WERI-Rb-1 (cell line): ENCODE measurements at regions not wholly inside any gene's neighbourhood (a gene's known extent, or its start where the extent isn't known, plus 50 kb on each side); places are given as distances from the start of the nearest gene placed in this dataset.

Experiments
- DNase-seq: peaks from one replicate; pipeline ENCODE4 v3.0.0-alpha.2; 2020
- H3K27ac ChIP-seq: fragments of 250-450 bp; sonication (Bioruptor Pico); 2 replicates; pipeline ENCODE4 v1.5.1; 2020; ENCODE audit warnings: mild to moderate bottlenecking, moderate library complexity
- H3K27me3 ChIP-seq: fragments of 250-450 bp; sonication (Bioruptor Pico); 2 replicates; pipeline ENCODE4 v1.5.1; 2021; ENCODE audit warnings: mild to moderate bottlenecking, low read depth, moderate library complexity; ENCODE audit not compliant: insufficient read depth, severe bottlenecking
- H3K36me3 ChIP-seq: fragments of 250-450 bp; sonication (Bioruptor Pico); 2 replicates; pipeline ENCODE4 v1.5.1; 2020; ENCODE audit warnings: mild to moderate bottlenecking, moderate library complexity
- H3K4me3 ChIP-seq: 2 replicates; pipeline ENCODE4 v1.5.1; 2011; ENCODE audit warnings: low read depth, mild to moderate bottlenecking, control low read depth, low read length
- H3K9me3 ChIP-seq: fragments of 250-450 bp; sonication (Bioruptor Pico); 2 replicates; pipeline ENCODE4 v1.5.1; 2021; ENCODE audit warnings: mild to moderate bottlenecking, moderate library complexity; ENCODE audit not compliant: severe bottlenecking
- TF ChIP-seq, protein P1 (sequence below): IDR thresholded peaks from 2 replicates; pipeline ENCODE4 v1.5.1; 2011; ENCODE audit warnings: low read depth, mild to moderate bottlenecking, control low read depth, inconsistent platforms, low read length

DNA sequence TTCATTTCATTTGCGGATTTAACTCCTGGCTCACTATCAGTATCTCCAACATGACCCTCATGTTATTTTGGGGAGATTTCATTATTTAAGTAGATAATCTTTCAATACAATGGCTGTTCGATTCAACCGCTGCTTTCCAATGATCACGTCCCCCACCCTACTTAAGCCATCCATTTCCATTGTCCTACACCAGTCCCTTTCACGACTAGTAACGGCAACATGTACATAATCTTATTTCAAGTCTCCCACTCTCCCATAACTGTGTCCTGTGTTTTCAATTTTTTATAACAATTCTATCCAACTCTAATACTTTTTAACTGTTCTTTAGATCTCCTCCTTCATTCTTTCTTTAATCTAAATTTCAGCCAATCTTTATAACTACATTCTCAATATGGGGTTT lies 890.8 kb upstream of the MAP3K7 start:
- TF ChIP-seq, protein P1, sequence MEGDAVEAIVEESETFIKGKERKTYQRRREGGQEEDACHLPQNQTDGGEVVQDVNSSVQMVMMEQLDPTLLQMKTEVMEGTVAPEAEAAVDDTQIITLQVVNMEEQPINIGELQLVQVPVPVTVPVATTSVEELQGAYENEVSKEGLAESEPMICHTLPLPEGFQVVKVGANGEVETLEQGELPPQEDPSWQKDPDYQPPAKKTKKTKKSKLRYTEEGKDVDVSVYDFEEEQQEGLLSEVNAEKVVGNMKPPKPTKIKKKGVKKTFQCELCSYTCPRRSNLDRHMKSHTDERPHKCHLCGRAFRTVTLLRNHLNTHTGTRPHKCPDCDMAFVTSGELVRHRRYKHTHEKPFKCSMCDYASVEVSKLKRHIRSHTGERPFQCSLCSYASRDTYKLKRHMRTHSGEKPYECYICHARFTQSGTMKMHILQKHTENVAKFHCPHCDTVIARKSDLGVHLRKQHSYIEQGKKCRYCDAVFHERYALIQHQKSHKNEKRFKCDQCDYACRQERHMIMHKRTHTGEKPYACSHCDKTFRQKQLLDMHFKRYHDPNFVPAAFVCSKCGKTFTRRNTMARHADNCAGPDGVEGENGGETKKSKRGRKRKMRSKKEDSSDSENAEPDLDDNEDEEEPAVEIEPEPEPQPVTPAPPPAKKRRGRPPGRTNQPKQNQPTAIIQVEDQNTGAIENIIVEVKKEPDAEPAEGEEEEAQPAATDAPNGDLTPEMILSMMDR, result no peak
- no peak overlapping the region for H3K4me3 ChIP-seq
- H3K9me3 ChIP-seq, result no peaks in the 10 kb centered on the region
- H3K36me3 ChIP-seq, result no peaks in the 10 kb centered on the region
- no peaks in the 10 kb centered on the region for H3K27me3 ChIP-seq
- H3K27ac ChIP-seq, result no peak overlapping the region
- DNase-seq, result no peak

GRCh38 chr6:91476000-91476399 lies 889.1 kb upstream of the MAP3K7 start:
- TF ChIP-seq, protein P1, result no peak
- no peaks in the 10 kb centered on the region for H3K27me3 ChIP-seq
- H3K9me3 ChIP-seq, result no peaks in the 10 kb centered on the region
- no peaks in the 10 kb centered on the region for H3K36me3 ChIP-seq
- H3K27ac ChIP-seq, result no peak overlapping the region
- peak; percentile 8 for DNase-seq
- no peak overlapping the region for H3K4me3 ChIP-seq

GRCh38 chr6:91465393-91465792 lies 878.5 kb upstream of the MAP3K7 start:
- DNase-seq, result no peak
- no peak overlapping the region for H3K4me3 ChIP-seq
- no peak overlapping the region for H3K27ac ChIP-seq
- no peaks in the 10 kb centered on the region for H3K9me3 ChIP-seq
- TF ChIP-seq, protein P1, result no peak
- no peaks in the 10 kb centered on the region for H3K36me3 ChIP-seq
- no peaks in the 10 kb centered on the region for H3K27me3 ChIP-seq

- TF ChIP-seq, protein P1, result no peak
- DNase-seq, result no peak
Observed at GRCh38 chr6:91464718-91465117, 877.8 kb upstream of the MAP3K7 start.

DNA sequence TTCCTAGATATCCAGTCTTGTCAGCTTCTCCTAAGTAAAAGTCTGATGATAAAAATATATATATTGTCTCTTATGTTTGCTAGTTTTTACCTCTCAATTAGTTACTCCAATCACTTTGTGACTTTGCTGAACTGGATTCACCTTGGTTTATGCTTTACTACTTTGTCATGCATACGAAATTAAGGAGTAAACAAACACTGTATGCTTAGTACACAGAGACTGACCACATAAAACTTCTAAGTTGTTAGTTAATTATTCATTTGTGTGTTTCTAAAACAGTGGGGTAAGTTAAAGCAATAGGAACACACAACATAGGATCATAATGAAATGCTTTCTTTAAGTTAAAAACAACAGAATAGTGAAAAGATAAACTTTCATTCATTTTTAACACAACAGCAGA lies 877.3 kb upstream of the MAP3K7 start:
- H3K4me3 ChIP-seq, result no peak overlapping the region
- H3K27ac ChIP-seq, result no peak overlapping the region
- no peak for DNase-seq
- TF ChIP-seq, protein P1, result no peak
- H3K9me3 ChIP-seq, result no peaks in the 10 kb centered on the region
- no peaks in the 10 kb centered on the region for H3K36me3 ChIP-seq
- H3K27me3 ChIP-seq, result no peaks in the 10 kb centered on the region

More at GRCh38 chr6:91464718-91465117, 877.8 kb upstream of the MAP3K7 start:
- no peaks in the 10 kb centered on the region for H3K27me3 ChIP-seq
- no peak overlapping the region for H3K4me3 ChIP-seq
- no peak overlapping the region for H3K27ac ChIP-seq
- H3K36me3 ChIP-seq, result no peaks in the 10 kb centered on the region
- no peaks in the 10 kb centered on the region for H3K9me3 ChIP-seq

- H3K27ac ChIP-seq, result no peak overlapping the region
- no peak overlapping the region for H3K4me3 ChIP-seq
- TF ChIP-seq, protein P1, result no peak
- no peaks in the 10 kb centered on the region for H3K9me3 ChIP-seq
- H3K27me3 ChIP-seq, result no peaks in the 10 kb centered on the region
- H3K36me3 ChIP-seq, result no peaks in the 10 kb centered on the region
- DNase-seq, result no peak
Observed at GRCh38 chr6:91462241-91462640, 875.4 kb upstream of the MAP3K7 start.
